ENCODE measurements at regions not wholly inside any gene's neighbourhood (a gene's known extent, or its start where the extent isn't known, plus 50 kb on each side); places are given as distances from the start of the nearest gene placed in this dataset.

- H3K27ac Mint-ChIP-seq (ENCODE audit: unreplicated experiment) = no peak overlapping the region
- TF ChIP-seq CTCF (IDR thresholded peaks at IDR 0.05) = no peak
These were observed 817.5 kb downstream of the NXPH1 start for GRCh38 chr7:9250876-9251275.

GRCh38 chr7:9264395-9264794 lies 831.0 kb downstream of the NXPH1 start:
- H3K27ac Mint-ChIP-seq (ENCODE audit: unreplicated experiment) = no peak overlapping the region
- no peak for DNase-seq (ENCODE audit: extremely low spot score, unreplicated experiment)
- peaks cover 9% of the 10 kb centered on the region for H3K9me3 Mint-ChIP-seq (ENCODE audit: unreplicated experiment)
- H3K36me3 Mint-ChIP-seq (ENCODE audit: unreplicated experiment) = no peaks in the 10 kb centered on the region
- TF ChIP-seq CTCF (IDR thresholded peaks at IDR 0.05) = peak; percentile 38
- H3K4me1 Mint-ChIP-seq (ENCODE audit: unreplicated experiment) = no peaks in the 10 kb centered on the region
- no peak overlapping the region for H3K4me3 Mint-ChIP-seq (ENCODE audit: unreplicated experiment)
- H3K27me3 Mint-ChIP-seq (ENCODE audit: unreplicated experiment) = no peaks in the 10 kb centered on the region

More at GRCh38 chr7:9250876-9251275, 817.5 kb downstream of the NXPH1 start:
- DNase-seq (ENCODE audit: extremely low spot score, unreplicated experiment) = no peak
- no peaks in the 10 kb centered on the region for H3K36me3 Mint-ChIP-seq (ENCODE audit: unreplicated experiment)
- H3K27me3 Mint-ChIP-seq (ENCODE audit: unreplicated experiment) = no peaks in the 10 kb centered on the region
- peaks cover 7% of the 10 kb centered on the region for H3K9me3 Mint-ChIP-seq (ENCODE audit: unreplicated experiment)
- H3K4me1 Mint-ChIP-seq (ENCODE audit: unreplicated experiment) = no peaks in the 10 kb centered on the region
- H3K4me3 Mint-ChIP-seq (ENCODE audit: unreplicated experiment) = no peak overlapping the region

GRCh38 chr7:9280088-9280487 lies 846.7 kb downstream of the NXPH1 start:
- no peak overlapping the region for H3K4me3 Mint-ChIP-seq (ENCODE audit: unreplicated experiment)
- no peaks in the 10 kb centered on the region for H3K27me3 Mint-ChIP-seq (ENCODE audit: unreplicated experiment)
- H3K27ac Mint-ChIP-seq (ENCODE audit: unreplicated experiment) = no peak overlapping the region
- TF ChIP-seq CTCF (IDR thresholded peaks at IDR 0.05) = no peak
- no peak for DNase-seq (ENCODE audit: extremely low spot score, unreplicated experiment)
- no peaks in the 10 kb centered on the region for H3K9me3 Mint-ChIP-seq (ENCODE audit: unreplicated experiment)
- no peaks in the 10 kb centered on the region for H3K4me1 Mint-ChIP-seq (ENCODE audit: unreplicated experiment)
- H3K36me3 Mint-ChIP-seq (ENCODE audit: unreplicated experiment) = no peaks in the 10 kb centered on the region

- Mint-ChIP-seq H3K36me3 (ENCODE audit: unreplicated experiment) (no peaks in the 10 kb centered on the region), H3K27me3 (ENCODE audit: unreplicated experiment) (no peaks in the 10 kb centered on the region), H3K27ac (ENCODE audit: unreplicated experiment) (no peak overlapping the region), H3K4me1 (ENCODE audit: unreplicated experiment) (no peaks in the 10 kb centered on the region), H3K9me3 (ENCODE audit: unreplicated experiment) (peaks cover 2% of the 10 kb centered on the region), H3K4me3 (ENCODE audit: unreplicated experiment) (no peak overlapping the region)
- no peak for DNase-seq (ENCODE audit: extremely low spot score, unreplicated experiment)
- TF ChIP-seq CTCF (IDR thresholded peaks at IDR 0.05) = no peak
These were observed 849.8 kb downstream of the NXPH1 start for GRCh38 chr7:9283246-9283645.

- TF ChIP-seq CTCF (IDR thresholded peaks at IDR 0.05) = no peak
- no peak for DNase-seq (ENCODE audit: extremely low spot score, unreplicated experiment)
- Mint-ChIP-seq H3K4me3 (ENCODE audit: unreplicated experiment) (no peak overlapping the region), H3K4me1 (ENCODE audit: unreplicated experiment) (peaks cover 2% of the 10 kb centered on the region), H3K27me3 (ENCODE audit: unreplicated experiment) (no peaks in the 10 kb centered on the region), H3K27ac (ENCODE audit: unreplicated experiment) (no peak overlapping the region), H3K36me3 (ENCODE audit: unreplicated experiment) (no peaks in the 10 kb centered on the region), H3K9me3 (ENCODE audit: unreplicated experiment) (no peaks in the 10 kb centered on the region)
These were observed 869.0 kb downstream of the NXPH1 start for GRCh38 chr7:9302436-9302835.
